T47D (cell line): ENCODE measurements at regions not wholly inside any gene's neighbourhood (a gene's known extent, or its start where the extent isn't known, plus 50 kb on each side); places are given as distances from the start of the nearest gene placed in this dataset.

ENCODE experiments used
- DNase-seq, 2 experiments: peaks; one replicate each; pipeline versions ENCODE4 v3.0.0 to v3.0.0-alpha.2; 2011 to 2012; ENCODE audit warnings: low read depth in 1 of 2, low spot score in 1 of 2
- JUND ChIP-seq: IDR thresholded peaks from 2 replicates; pipeline ENCODE4 v1.6.1; 2012; ENCODE audit warnings: low read depth
- in situ Hi-C: cut with HindIII; loops from 2 replicates; pipeline ENCODE4 v1.10.0; 2016; ENCODE audit warnings: low sequenced_read_pairs, low pct_unique_long_range_greater_than_20kb

DNA sequence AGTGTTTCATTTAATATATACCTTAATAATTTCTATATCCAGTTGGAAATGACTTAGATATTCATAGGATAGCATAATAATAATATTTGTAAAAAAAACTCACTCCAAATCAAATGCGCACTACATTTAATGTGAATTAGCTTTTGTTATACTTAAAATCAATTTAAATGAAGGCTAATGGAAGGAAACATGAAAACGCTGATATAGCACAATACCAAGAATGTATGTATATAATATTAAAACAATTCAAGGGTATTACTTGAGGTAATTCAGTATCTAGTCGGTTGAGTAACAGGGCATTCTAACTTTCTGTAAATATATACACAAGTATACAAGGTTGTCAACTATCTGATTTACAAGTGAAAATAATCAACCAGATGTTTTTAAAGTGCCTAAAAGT is 307.1 kb upstream of the TEX13C start:
- TF ChIP-seq JUND = no peak
- no peak for DNase-seq
- in situ Hi-C loops = no loop called here

DNA sequence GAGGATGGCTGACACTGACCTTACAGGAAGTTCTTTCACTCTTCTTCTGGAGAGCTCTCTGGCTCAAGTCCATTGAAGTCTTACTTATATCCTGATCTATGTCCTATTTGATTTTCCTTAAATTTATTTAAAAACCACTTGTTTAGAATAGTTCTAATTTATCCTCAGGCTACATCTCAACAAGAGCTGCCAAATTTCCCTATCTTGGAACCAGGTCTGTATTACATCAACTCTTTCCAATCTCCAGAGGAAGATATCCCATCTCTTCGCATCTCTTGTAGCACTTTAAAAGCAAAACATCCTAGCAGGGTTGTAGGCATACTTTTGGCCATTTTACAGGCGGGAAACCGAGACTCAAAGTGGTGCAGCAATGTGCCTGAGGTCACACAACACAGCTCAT is 290.5 kb upstream of the TEX13C start:
- in situ Hi-C loops = no loop called here
- no peak for TF ChIP-seq JUND
- no peak for DNase-seq
